ENCODE measurements at regions not wholly inside any gene's neighbourhood (a gene's known extent, or its start where the extent isn't known, plus 50 kb on each side); places are given as distances from the start of the nearest gene placed in this dataset.

- Histone ChIP-seq H3K27ac (ENCODE audit: low read depth, low read length) (no peak overlapping the region), H3K79me2 (ENCODE audit: insufficient read depth, low read length) (no peaks in the 10 kb centered on the region), H3K36me3 (ENCODE audit: low read length) (no peaks in the 10 kb centered on the region), H3K4me3 (ENCODE audit: insufficient read depth, low read length, poor library complexity, severe bottlenecking) (no peak overlapping the region), H3K27me3 (ENCODE audit: low read length) (no peaks in the 10 kb centered on the region), H3K4me2 (ENCODE audit: low read depth, low read length, poor library complexity, severe bottlenecking) (no peak overlapping the region), H2AFZ (ENCODE audit: low read depth, low read length, severe bottlenecking) (no peak overlapping the region), H3K9me3 (ENCODE audit: insufficient read depth, low read length) (no peaks in the 10 kb centered on the region), H3K9me2 (replicated peaks; ENCODE audit: insufficient read depth, low read length) (no peaks in the 10 kb centered on the region), H4K20me1 (ENCODE audit: low read depth, low read length) (no peaks in the 10 kb centered on the region), H3K9ac (ENCODE audit: low read length) (no peak overlapping the region), H3F3A (ENCODE audit: insufficient read depth) (no peaks in the 10 kb centered on the region)
- TF ChIP-seq CTCF (IDR thresholded peaks at IDR 0.05; ENCODE audit: insufficient read depth, low read length, poor library complexity, severe bottlenecking) (no peak), EZH2phosphoT487 (conservative IDR thresholded peaks at IDR 0.05; ENCODE audit: low read length) (no peak)
Observed at GRCh38 chr5:120738568-120738967, 274.5 kb downstream of the PRR16 start.

GRCh38 chr5:120740989-120741388 lies 276.9 kb downstream of the PRR16 start:
- Histone ChIP-seq H3K27ac (ENCODE audit: low read depth, low read length) (no peak overlapping the region), H3K9ac (ENCODE audit: low read length) (no peak overlapping the region), H4K20me1 (ENCODE audit: low read depth, low read length) (no peaks in the 10 kb centered on the region), H3K36me3 (ENCODE audit: low read length) (no peaks in the 10 kb centered on the region), H3K9me2 (replicated peaks; ENCODE audit: insufficient read depth, low read length) (no peaks in the 10 kb centered on the region), H3K9me3 (ENCODE audit: insufficient read depth, low read length) (no peaks in the 10 kb centered on the region), H2AFZ (ENCODE audit: low read depth, low read length, severe bottlenecking) (no peak overlapping the region), H3K4me3 (ENCODE audit: insufficient read depth, low read length, poor library complexity, severe bottlenecking) (no peak overlapping the region), H3K27me3 (ENCODE audit: low read length) (no peaks in the 10 kb centered on the region), H3K4me2 (ENCODE audit: low read depth, low read length, poor library complexity, severe bottlenecking) (no peak overlapping the region), H3F3A (ENCODE audit: insufficient read depth) (no peaks in the 10 kb centered on the region), H3K79me2 (ENCODE audit: insufficient read depth, low read length) (no peaks in the 10 kb centered on the region)
- no peak for TF ChIP-seq EZH2phosphoT487 (conservative IDR thresholded peaks at IDR 0.05; ENCODE audit: low read length)
- TF ChIP-seq CTCF (IDR thresholded peaks at IDR 0.05; ENCODE audit: insufficient read depth, low read length, poor library complexity, severe bottlenecking) = no peak

DNA sequence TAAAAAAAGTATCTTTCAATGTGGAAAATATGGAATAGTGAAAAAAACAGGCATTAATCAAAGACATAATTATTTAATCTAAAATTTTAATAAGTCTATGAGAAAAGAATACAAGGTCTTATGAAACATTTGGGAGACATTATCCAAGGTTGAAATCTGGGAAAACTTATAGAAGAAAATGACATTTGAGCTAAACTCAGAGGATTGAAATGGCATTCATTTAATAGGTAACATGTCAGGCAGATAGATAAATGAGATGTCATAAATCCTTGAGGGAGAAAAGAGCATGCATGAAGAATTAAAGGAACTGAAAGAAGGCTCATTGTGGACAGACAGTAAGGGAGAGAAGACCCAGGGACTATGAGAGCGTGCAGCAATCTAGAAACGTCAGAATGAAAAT lies 284.4 kb downstream of the PRR16 start:
- H3K9ac ChIP-seq (ENCODE audit: low read length) = no peak overlapping the region
- no peaks in the 10 kb centered on the region for H3K27me3 ChIP-seq (ENCODE audit: low read length)
- no peak overlapping the region for H3K27ac ChIP-seq (ENCODE audit: low read depth, low read length)
- H3K79me2 ChIP-seq (ENCODE audit: insufficient read depth, low read length) = no peaks in the 10 kb centered on the region
- no peak for TF ChIP-seq CTCF (IDR thresholded peaks at IDR 0.05; ENCODE audit: insufficient read depth, low read length, poor library complexity, severe bottlenecking)
- no peak for TF ChIP-seq EZH2phosphoT487 (conservative IDR thresholded peaks at IDR 0.05; ENCODE audit: low read length)
- H3K9me2 ChIP-seq (replicated peaks; ENCODE audit: insufficient read depth, low read length) = no peaks in the 10 kb centered on the region
- no peak overlapping the region for H2AFZ ChIP-seq (ENCODE audit: low read depth, low read length, severe bottlenecking)
- H3K4me2 ChIP-seq (ENCODE audit: low read depth, low read length, poor library complexity, severe bottlenecking) = no peak overlapping the region
- no peaks in the 10 kb centered on the region for H3K9me3 ChIP-seq (ENCODE audit: insufficient read depth, low read length)
- H3K4me3 ChIP-seq (ENCODE audit: insufficient read depth, low read length, poor library complexity, severe bottlenecking) = no peak overlapping the region
- H3K36me3 ChIP-seq (ENCODE audit: low read length) = no peaks in the 10 kb centered on the region
- no peaks in the 10 kb centered on the region for H3F3A ChIP-seq (ENCODE audit: insufficient read depth)
- no peaks in the 10 kb centered on the region for H4K20me1 ChIP-seq (ENCODE audit: low read depth, low read length)

GRCh38 chr5:120749737-120750136 lies 285.6 kb downstream of the PRR16 start:
- H3K9me3 ChIP-seq (ENCODE audit: insufficient read depth, low read length) = no peaks in the 10 kb centered on the region
- no peak overlapping the region for H2AFZ ChIP-seq (ENCODE audit: low read depth, low read length, severe bottlenecking)
- no peaks in the 10 kb centered on the region for H3K79me2 ChIP-seq (ENCODE audit: insufficient read depth, low read length)
- no peaks in the 10 kb centered on the region for H3K9me2 ChIP-seq (replicated peaks; ENCODE audit: insufficient read depth, low read length)
- no peak overlapping the region for H3K27ac ChIP-seq (ENCODE audit: low read depth, low read length)
- H3F3A ChIP-seq (ENCODE audit: insufficient read depth) = no peaks in the 10 kb centered on the region
- no peak overlapping the region for H3K4me3 ChIP-seq (ENCODE audit: insufficient read depth, low read length, poor library complexity, severe bottlenecking)
- no peaks in the 10 kb centered on the region for H3K36me3 ChIP-seq (ENCODE audit: low read length)
- no peaks in the 10 kb centered on the region for H4K20me1 ChIP-seq (ENCODE audit: low read depth, low read length)
- H3K27me3 ChIP-seq (ENCODE audit: low read length) = no peaks in the 10 kb centered on the region
- TF ChIP-seq EZH2phosphoT487 (conservative IDR thresholded peaks at IDR 0.05; ENCODE audit: low read length) (no peak), CTCF (IDR thresholded peaks at IDR 0.05; ENCODE audit: insufficient read depth, low read length, poor library complexity, severe bottlenecking) (no peak)
- H3K4me2 ChIP-seq (ENCODE audit: low read depth, low read length, poor library complexity, severe bottlenecking) = no peak overlapping the region
- no peak overlapping the region for H3K9ac ChIP-seq (ENCODE audit: low read length)

Measured in SU-DHL-6 (cell line).